ENCODE measurements at regions not wholly inside any gene's neighbourhood (a gene's known extent, or its start where the extent isn't known, plus 50 kb on each side); places are given as distances from the start of the nearest gene placed in this dataset.

DNA sequence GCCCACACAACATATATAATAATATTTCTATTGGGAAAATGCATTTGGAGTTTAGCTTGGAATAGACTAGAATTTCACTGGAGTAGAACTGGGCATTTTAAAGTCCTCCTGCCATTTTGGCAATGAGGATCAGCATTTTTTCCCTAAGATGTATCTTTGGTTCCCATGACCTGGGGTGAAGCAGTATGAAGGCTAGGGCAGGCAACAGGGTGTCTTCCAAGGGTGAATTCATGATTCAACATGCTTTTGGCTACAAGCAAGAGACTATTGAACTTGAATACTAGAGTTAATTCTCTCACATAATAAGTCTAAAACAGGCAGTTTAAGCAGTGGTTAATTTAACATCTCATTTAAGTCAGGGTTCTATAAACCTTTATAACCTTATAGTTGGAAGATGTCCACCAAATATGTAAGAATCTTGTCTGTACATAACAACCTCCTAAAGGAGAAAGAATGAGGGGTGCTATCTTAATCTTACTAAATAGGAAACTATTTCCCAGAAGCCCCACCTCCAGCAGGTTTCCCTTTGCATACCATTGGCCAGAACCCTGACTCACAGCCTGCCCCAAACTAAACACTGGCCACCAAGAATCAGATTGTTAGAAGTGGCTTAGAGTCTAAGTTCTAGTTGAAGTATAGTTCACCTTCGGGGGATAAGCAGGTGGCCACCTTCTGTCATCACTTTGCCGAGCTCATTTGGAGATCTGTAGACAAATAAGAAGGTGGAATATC is 96.0 kb upstream of the PRPS1L1 start:
- no peak overlapping the region for H3K4me3 ChIP-seq (ENCODE audit: low read length)
- TF ChIP-seq, protein P1, sequence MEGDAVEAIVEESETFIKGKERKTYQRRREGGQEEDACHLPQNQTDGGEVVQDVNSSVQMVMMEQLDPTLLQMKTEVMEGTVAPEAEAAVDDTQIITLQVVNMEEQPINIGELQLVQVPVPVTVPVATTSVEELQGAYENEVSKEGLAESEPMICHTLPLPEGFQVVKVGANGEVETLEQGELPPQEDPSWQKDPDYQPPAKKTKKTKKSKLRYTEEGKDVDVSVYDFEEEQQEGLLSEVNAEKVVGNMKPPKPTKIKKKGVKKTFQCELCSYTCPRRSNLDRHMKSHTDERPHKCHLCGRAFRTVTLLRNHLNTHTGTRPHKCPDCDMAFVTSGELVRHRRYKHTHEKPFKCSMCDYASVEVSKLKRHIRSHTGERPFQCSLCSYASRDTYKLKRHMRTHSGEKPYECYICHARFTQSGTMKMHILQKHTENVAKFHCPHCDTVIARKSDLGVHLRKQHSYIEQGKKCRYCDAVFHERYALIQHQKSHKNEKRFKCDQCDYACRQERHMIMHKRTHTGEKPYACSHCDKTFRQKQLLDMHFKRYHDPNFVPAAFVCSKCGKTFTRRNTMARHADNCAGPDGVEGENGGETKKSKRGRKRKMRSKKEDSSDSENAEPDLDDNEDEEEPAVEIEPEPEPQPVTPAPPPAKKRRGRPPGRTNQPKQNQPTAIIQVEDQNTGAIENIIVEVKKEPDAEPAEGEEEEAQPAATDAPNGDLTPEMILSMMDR (IDR thresholded peaks at IDR 0.05; ENCODE audit: insufficient read depth, low read depth, low read length, missing control alignments): no peak
- no peak for DNase-seq (ENCODE audit: low read depth)

DNA sequence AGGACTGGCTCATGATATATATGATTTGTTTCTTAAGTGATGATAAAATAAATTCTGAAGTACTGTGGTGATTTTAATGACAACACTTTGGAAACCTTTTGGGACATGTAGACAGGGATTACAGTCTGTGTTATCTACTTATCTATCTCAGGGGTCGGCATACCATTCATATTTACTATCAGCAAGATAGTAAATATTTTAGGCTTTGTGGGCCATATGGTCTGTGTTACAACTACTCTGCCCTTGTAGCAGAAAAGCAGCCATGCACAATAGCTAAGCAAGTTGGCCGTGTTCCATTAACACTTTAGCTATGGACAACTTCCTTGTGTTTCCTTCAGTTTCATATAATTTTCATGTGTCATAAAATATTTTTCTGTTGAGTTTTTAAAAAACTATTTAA is 97.8 kb upstream of the PRPS1L1 start:
- H3K4me3 ChIP-seq (ENCODE audit: low read length): no peak overlapping the region
- DNase-seq (ENCODE audit: low read depth): peak; percentile 8
- TF ChIP-seq, protein P1 (IDR thresholded peaks at IDR 0.05; ENCODE audit: insufficient read depth, low read depth, low read length, missing control alignments): no peak

DNA sequence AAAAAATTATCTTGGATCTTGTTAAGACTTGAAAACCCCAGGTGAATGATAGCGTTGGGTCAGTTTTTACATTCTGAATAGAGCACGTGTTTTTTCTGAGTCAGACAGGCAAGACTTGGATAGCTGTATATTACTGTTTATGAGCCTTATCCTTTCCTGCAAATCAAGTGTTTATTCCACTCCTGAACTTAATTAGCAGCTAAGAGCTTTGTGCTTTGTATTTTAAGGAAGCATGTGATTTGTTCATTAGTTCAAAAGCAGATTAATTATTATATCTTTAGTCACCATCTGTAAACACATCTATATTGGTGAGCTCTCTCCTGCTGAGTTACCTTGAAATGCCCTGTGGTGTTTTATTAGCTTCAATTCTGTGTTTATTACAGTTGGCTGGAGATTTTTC is 98.6 kb upstream of the PRPS1L1 start:
- TF ChIP-seq, protein P1 (IDR thresholded peaks at IDR 0.05; ENCODE audit: insufficient read depth, low read depth, low read length, missing control alignments): no peak

DNA sequence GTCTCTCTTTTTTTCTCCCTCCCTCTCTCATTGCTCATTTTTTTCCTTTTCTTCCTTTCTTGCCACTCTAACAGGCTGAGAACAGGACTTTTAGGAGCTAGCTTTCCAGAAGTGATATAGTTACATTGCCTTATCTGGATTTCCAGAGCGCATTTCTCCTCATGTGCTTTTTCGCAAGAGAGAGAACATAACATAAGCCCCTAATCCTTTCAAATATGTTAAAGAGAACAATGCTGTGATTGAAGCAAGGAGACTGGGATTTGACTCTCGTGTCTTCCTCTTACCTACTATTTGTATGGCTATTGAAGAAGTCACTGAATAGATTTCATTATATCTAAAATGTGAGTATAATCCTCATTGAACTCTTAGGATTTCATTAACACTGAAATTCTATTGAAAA is 101.2 kb upstream of the PRPS1L1 start:
- TF ChIP-seq, protein P1 (IDR thresholded peaks at IDR 0.05; ENCODE audit: insufficient read depth, low read depth, low read length, missing control alignments): no peak
- no peak overlapping the region for H3K4me3 ChIP-seq (ENCODE audit: low read length)
- no peak for DNase-seq (ENCODE audit: low read depth)

More for the DNA sequence above, 98.6 kb upstream of the PRPS1L1 start:
- no peak overlapping the region for H3K4me3 ChIP-seq (ENCODE audit: low read length)
- DNase-seq (ENCODE audit: low read depth): peak; percentile 64

DNA sequence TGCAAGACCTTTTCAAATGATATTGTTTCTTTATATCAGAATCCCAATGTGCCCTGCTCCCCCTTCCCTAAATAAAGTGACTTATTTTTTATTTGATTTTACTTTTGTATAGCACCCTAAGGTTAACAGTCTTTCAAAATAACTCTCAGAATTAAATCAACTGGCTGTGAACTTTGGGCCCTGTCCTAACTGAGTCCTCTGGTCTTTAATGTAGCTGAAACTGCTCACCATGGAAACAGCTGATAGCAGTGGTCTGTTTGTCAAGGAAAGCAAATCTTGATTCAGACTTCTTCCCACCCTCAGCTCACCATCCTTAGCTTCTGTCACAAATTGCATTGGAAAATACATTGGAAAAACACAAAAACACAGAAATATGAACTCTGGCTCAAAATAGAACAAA is 105.2 kb upstream of the PRPS1L1 start:
- no peak overlapping the region for H3K4me3 ChIP-seq (ENCODE audit: low read length)
- no peak for DNase-seq (ENCODE audit: low read depth)
- TF ChIP-seq, protein P1 (IDR thresholded peaks at IDR 0.05; ENCODE audit: insufficient read depth, low read depth, low read length, missing control alignments): no peak

DNA sequence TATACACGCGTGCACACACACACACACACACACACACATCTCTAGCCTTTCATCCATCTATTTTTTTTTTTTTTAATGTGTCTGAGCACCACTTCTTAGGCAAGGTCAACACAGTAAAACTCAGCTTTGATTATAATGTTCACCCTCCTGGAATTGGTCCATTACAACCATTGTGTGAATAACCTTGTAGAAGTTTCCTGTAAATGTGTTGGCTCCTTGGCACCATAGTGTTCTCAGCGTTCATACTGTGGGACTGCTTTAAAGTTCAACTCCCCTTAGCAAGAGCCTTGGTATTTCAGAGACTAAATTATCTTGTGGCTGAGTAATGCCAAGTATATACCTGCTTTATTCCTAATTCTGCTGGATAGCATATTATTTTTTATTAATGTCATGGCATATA is 106.3 kb upstream of the PRPS1L1 start:
- no peak for DNase-seq (ENCODE audit: low read depth)
- no peak overlapping the region for H3K4me3 ChIP-seq (ENCODE audit: low read length)
- TF ChIP-seq, protein P1 (IDR thresholded peaks at IDR 0.05; ENCODE audit: insufficient read depth, low read depth, low read length, missing control alignments): no peak

DNA sequence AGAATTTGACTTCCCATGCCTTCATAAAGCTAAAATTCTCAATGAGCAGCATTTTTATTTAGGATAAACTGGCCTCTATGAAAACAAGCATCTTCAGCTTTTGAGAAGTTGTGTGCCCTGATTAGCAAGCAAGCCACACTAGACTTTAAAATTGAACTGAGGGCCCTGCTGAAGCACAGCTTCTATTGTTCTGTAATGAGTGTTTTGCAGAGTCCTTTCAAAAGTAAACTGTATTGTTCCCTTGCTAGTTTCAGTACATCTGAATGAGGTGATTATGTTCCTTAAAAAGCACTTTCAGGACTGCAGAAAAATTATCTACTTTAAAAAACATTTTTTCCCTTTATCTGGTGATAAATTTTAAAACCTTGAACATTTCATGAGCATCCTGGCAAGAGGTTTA is 113.3 kb upstream of the PRPS1L1 start:
- TF ChIP-seq, protein P1 (IDR thresholded peaks at IDR 0.05; ENCODE audit: insufficient read depth, low read depth, low read length, missing control alignments): no peak
- no peak overlapping the region for H3K4me3 ChIP-seq (ENCODE audit: low read length)
- no peak for DNase-seq (ENCODE audit: low read depth)

All from epithelial cell of esophagus (primary cell).